ENCODE measurements at regions not wholly inside any gene's neighbourhood (a gene's known extent, or its start where the extent isn't known, plus 50 kb on each side); places are given as distances from the start of the nearest gene placed in this dataset.
A peak's percentile ranks its signal among the peaks of the same experiment; 100 is the strongest.

DNA sequence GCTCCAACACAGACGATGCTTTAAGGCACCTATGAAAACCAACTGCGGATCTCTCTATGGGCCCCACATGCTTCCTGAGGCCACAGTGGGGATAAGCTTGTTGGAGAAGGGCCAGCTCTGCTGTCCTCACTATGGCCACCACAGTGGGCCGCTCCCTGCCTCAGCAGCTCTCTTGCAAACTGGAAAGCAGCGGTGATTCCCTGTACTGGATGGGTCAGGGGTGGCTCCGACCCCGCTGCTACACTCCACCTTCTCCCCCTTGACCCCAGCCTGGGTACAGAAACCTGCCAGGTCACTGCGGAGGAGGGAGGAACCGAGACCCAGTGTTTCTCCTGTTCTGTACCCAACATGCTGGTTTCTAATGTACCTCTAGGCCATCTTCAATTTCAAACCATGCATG is 403.9 kb downstream of the CTTN start:
- Histone ChIP-seq H3K14ac (ENCODE audit: low read length) (peak overlapping the region; percentile 64), H3K23ac (ENCODE audit: low read depth, low read length, poor library complexity) (no peak overlapping the region), H3K9me3 (replicated peaks in 1 of 2; ENCODE audit: control insufficient read depth in 2 of 2, insufficient read depth in 1 of 2, low read depth in 1 of 2, low read length in 2 of 2) (peaks cover 0 to 2% of the 10 kb centered on the region in 2 donors), H3K27ac (replicated peaks; ENCODE audit: low read length) (no peak overlapping the region), H4K91ac (ENCODE audit: low read depth, low read length, poor library complexity) (no peak overlapping the region), H3K36me3 (replicated peaks in 1 of 2; ENCODE audit: control insufficient read depth in 2 of 2, insufficient read depth in 2 of 2, low read length in 2 of 2) (no peaks in the 10 kb centered on the region), H2BK15ac (ENCODE audit: low read length) (no peak overlapping the region), H2BK120ac (ENCODE audit: low read depth, low read length) (peak overlapping the region; percentile 66), H3K18ac (ENCODE audit: low read length) (no peak overlapping the region), H3K4me3 (ENCODE audit: low read length in 2 of 2) (no peak overlapping the region), H2BK5ac (ENCODE audit: low read length) (peak overlapping the region; percentile 69), H2BK12ac (ENCODE audit: low read length) (no peak overlapping the region), H3K4me2 (ENCODE audit: insufficient read depth, low read length, poor library complexity, severe bottlenecking) (no peak overlapping the region), H2AFZ (ENCODE audit: low read length) (no peak overlapping the region), H3K79me1 (ENCODE audit: low read depth, low read length) (no peaks in the 10 kb centered on the region), H3K9ac (ENCODE audit: low read depth, low read length, poor library complexity) (no peak overlapping the region), H3K27me3 (ENCODE audit: control insufficient read depth in 3 of 3, insufficient read depth in 3 of 3, low read depth in 1 of 3, low read length in 3 of 3) (no peaks in the 10 kb centered on the region), H4K8ac (ENCODE audit: low read depth, low read length) (no peak overlapping the region), H2AK5ac (ENCODE audit: low read depth, low read length) (peak overlapping the region; percentile 70), H3K4ac (ENCODE audit: low read length) (no peak overlapping the region), H3K4me1 (ENCODE audit: control insufficient read depth in 2 of 2, insufficient read depth in 1 of 2, low read depth in 1 of 2, low read length in 2 of 2) (peaks cover 1 to 3% of the 10 kb centered on the region in 2 donors)
- DNase-seq (ENCODE audit: low spot score): no peak
- WGBS, 2 donors (ENCODE audit: extremely low coverage in 2 of 2, insufficient read length in 2 of 2, insufficient replicate concordance in 1 of 2): no CpG with 5 or more reads among the region's 8 CpGs

DNA sequence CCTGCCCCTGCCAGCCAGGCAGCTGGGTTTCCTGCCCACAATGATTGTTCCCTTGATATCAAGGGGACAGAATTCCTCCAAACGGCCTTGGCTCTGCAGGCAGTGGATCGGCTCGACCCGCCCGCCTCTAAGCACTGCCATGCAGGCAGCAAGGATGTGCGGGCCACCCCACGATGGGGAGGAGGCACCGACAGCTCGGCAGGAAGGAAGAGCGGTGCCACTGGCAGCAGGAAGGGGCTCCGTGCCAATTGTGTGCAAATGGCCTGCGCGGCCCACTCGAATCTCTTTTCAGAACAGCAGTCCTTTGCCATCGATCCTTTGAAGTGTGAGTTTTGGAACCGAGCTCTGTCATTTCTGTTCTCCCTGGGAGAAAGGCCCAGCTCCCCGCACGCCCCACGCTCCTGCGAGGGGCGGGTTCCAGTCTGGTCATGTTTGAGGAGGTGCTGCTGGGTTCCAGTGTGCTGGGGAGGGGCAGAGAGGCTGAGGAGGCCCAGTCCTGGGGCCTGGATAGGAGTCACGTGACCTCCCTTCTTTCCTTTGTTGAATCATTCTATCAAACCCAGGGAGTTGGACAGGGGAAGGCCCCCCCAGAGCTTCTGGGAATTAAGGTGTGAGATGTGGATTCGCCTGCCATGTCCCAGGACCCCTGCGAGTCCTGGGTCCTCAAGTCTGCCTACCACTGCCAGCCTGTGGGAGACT is 406.0 kb downstream of the CTTN start:
- Histone ChIP-seq H3K4me1 (ENCODE audit: control insufficient read depth in 2 of 2, insufficient read depth in 1 of 2, low read depth in 1 of 2, low read length in 2 of 2) (peaks cover 0 to 1% of the 10 kb centered on the region in 2 donors), H3K36me3 (replicated peaks in 1 of 2; ENCODE audit: control insufficient read depth in 2 of 2, insufficient read depth in 2 of 2, low read length in 2 of 2) (no peaks in the 10 kb centered on the region), H3K4me2 (ENCODE audit: insufficient read depth, low read length, poor library complexity, severe bottlenecking) (no peak overlapping the region), H2AK5ac (ENCODE audit: low read depth, low read length) (peak overlapping the region; percentile 47), H3K9me3 (replicated peaks in 1 of 2; ENCODE audit: control insufficient read depth in 2 of 2, insufficient read depth in 1 of 2, low read depth in 1 of 2, low read length in 2 of 2) (peaks cover 0 to 2% of the 10 kb centered on the region in 2 donors), H2BK120ac (ENCODE audit: low read depth, low read length) (no peak overlapping the region), H2BK5ac (ENCODE audit: low read length) (no peak overlapping the region), H3K4ac (ENCODE audit: low read length) (no peak overlapping the region), H3K4me3 (ENCODE audit: low read length in 2 of 2) (no peak overlapping the region), H2BK12ac (ENCODE audit: low read length) (peak overlapping the region; percentile 86), H4K91ac (ENCODE audit: low read depth, low read length, poor library complexity) (no peak overlapping the region), H2AFZ (ENCODE audit: low read length) (peak overlapping the region; percentile 37), H3K79me1 (ENCODE audit: low read depth, low read length) (no peaks in the 10 kb centered on the region), H3K27ac (replicated peaks; ENCODE audit: low read length) (no peak overlapping the region), H3K23ac (ENCODE audit: low read depth, low read length, poor library complexity) (peak overlapping the region; percentile 11), H3K27me3 (ENCODE audit: control insufficient read depth in 3 of 3, insufficient read depth in 3 of 3, low read depth in 1 of 3, low read length in 3 of 3) (no peaks in the 10 kb centered on the region), H2BK15ac (ENCODE audit: low read length) (no peak overlapping the region), H3K9ac (ENCODE audit: low read depth, low read length, poor library complexity) (no peak overlapping the region), H4K8ac (ENCODE audit: low read depth, low read length) (no peak overlapping the region), H3K14ac (ENCODE audit: low read length) (no peak overlapping the region), H3K18ac (ENCODE audit: low read length) (peak overlapping the region; percentile 59)
- no peak for DNase-seq (ENCODE audit: low spot score)
- no CpG with 5 or more reads among the region's 24 CpGs for WGBS, 2 donors (ENCODE audit: extremely low coverage in 2 of 2, insufficient read length in 2 of 2, insufficient replicate concordance in 1 of 2)

DNA sequence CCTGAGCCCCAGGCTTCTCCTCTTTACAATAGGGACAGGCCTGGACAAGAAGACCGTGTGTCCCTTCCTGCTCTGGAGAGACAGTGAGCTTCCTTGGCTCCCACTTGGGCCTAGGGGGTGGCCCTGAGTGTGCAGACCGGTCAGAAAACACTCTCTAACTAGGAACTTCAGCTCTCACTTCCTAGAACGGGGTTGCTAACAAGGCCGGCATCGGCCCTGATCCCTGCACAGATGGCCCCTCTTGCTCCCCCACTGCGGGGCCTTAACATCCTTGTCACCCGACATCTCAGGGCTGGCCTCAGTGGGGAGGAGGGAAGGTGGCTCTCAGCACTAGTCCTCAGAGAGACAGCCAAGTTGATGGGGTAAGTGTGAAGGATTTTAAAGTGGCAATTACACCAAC is 406.9 kb downstream of the CTTN start:
- Histone ChIP-seq H3K4me2 (ENCODE audit: insufficient read depth, low read length, poor library complexity, severe bottlenecking) (no peak overlapping the region), H3K4me1 (ENCODE audit: control insufficient read depth in 2 of 2, insufficient read depth in 1 of 2, low read depth in 1 of 2, low read length in 2 of 2) (peaks cover 0 to 1% of the 10 kb centered on the region in 2 donors), H3K27me3 (ENCODE audit: control insufficient read depth in 3 of 3, insufficient read depth in 3 of 3, low read depth in 1 of 3, low read length in 3 of 3) (no peaks in the 10 kb centered on the region), H2BK12ac (ENCODE audit: low read length) (no peak overlapping the region), H3K79me1 (ENCODE audit: low read depth, low read length) (no peaks in the 10 kb centered on the region), H3K4ac (ENCODE audit: low read length) (no peak overlapping the region), H3K23ac (ENCODE audit: low read depth, low read length, poor library complexity) (no peak overlapping the region), H2AK5ac (ENCODE audit: low read depth, low read length) (peak overlapping the region; percentile 77), H2BK15ac (ENCODE audit: low read length) (no peak overlapping the region), H2BK120ac (ENCODE audit: low read depth, low read length) (peak overlapping the region; percentile 48), H3K18ac (ENCODE audit: low read length) (peak overlapping the region; percentile 60), H2AFZ (ENCODE audit: low read length) (peak overlapping the region; percentile 63), H3K9ac (ENCODE audit: low read depth, low read length, poor library complexity) (no peak overlapping the region), H4K8ac (ENCODE audit: low read depth, low read length) (no peak overlapping the region), H2BK5ac (ENCODE audit: low read length) (no peak overlapping the region), H4K91ac (ENCODE audit: low read depth, low read length, poor library complexity) (no peak overlapping the region), H3K27ac (replicated peaks; ENCODE audit: low read length) (no peak overlapping the region), H3K9me3 (replicated peaks in 1 of 2; ENCODE audit: control insufficient read depth in 2 of 2, insufficient read depth in 1 of 2, low read depth in 1 of 2, low read length in 2 of 2) (peaks cover 0 to 2% of the 10 kb centered on the region in 2 donors), H3K14ac (ENCODE audit: low read length) (no peak overlapping the region), H3K36me3 (replicated peaks in 1 of 2; ENCODE audit: control insufficient read depth in 2 of 2, insufficient read depth in 2 of 2, low read length in 2 of 2) (no peaks in the 10 kb centered on the region), H3K4me3 (ENCODE audit: low read length in 2 of 2) (no peak overlapping the region)
- no CpG with 5 or more reads among the region's 7 CpGs for WGBS, 2 donors (ENCODE audit: extremely low coverage in 2 of 2, insufficient read length in 2 of 2, insufficient replicate concordance in 1 of 2)
- no peak for DNase-seq (ENCODE audit: low spot score)

DNA sequence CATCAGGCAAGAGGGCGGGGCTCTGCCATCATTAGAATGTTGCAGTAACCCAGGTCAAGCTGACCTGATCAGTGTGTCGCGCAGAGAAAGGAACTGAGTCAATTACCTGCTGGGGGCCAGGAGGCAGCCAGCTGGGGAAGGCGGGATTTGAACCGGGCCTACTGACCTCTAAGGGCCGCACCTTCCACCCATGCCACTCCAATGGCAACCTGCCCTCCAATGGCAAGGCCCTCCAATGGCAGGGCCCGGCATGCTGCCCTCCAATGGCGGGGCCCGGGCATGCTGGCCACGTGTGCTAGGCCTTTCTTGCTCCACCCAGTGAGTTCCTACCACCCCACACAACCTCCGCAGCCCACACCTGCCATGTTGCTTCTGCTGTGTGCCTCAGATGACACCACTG is 407.6 kb downstream of the CTTN start:
- Histone ChIP-seq H2BK15ac (ENCODE audit: low read length) (no peak overlapping the region), H3K4ac (ENCODE audit: low read length) (no peak overlapping the region), H4K91ac (ENCODE audit: low read depth, low read length, poor library complexity) (no peak overlapping the region), H2BK5ac (ENCODE audit: low read length) (no peak overlapping the region), H3K79me1 (ENCODE audit: low read depth, low read length) (no peaks in the 10 kb centered on the region), H3K9ac (ENCODE audit: low read depth, low read length, poor library complexity) (no peak overlapping the region), H3K4me3 (ENCODE audit: low read length in 2 of 2) (no peak overlapping the region), H2BK12ac (ENCODE audit: low read length) (no peak overlapping the region), H3K4me2 (ENCODE audit: insufficient read depth, low read length, poor library complexity, severe bottlenecking) (no peak overlapping the region), H3K9me3 (replicated peaks in 1 of 2; ENCODE audit: control insufficient read depth in 2 of 2, insufficient read depth in 1 of 2, low read depth in 1 of 2, low read length in 2 of 2) (peaks cover 0 to 2% of the 10 kb centered on the region in 2 donors), H2AFZ (ENCODE audit: low read length) (no peak overlapping the region), H3K27ac (replicated peaks; ENCODE audit: low read length) (no peak overlapping the region), H3K23ac (ENCODE audit: low read depth, low read length, poor library complexity) (no peak overlapping the region), H3K36me3 (replicated peaks in 1 of 2; ENCODE audit: control insufficient read depth in 2 of 2, insufficient read depth in 2 of 2, low read length in 2 of 2) (no peaks in the 10 kb centered on the region), H3K18ac (ENCODE audit: low read length) (no peak overlapping the region), H2AK5ac (ENCODE audit: low read depth, low read length) (peak overlapping the region; percentile 34), H3K14ac (ENCODE audit: low read length) (no peak overlapping the region), H4K8ac (ENCODE audit: low read depth, low read length) (no peak overlapping the region), H2BK120ac (ENCODE audit: low read depth, low read length) (no peak overlapping the region), H3K27me3 (ENCODE audit: control insufficient read depth in 3 of 3, insufficient read depth in 3 of 3, low read depth in 1 of 3, low read length in 3 of 3) (no peaks in the 10 kb centered on the region), H3K4me1 (ENCODE audit: control insufficient read depth in 2 of 2, insufficient read depth in 1 of 2, low read depth in 1 of 2, low read length in 2 of 2) (peaks cover 0 to 1% of the 10 kb centered on the region in 2 donors)
- WGBS, 2 donors (ENCODE audit: extremely low coverage in 2 of 2, insufficient read length in 2 of 2, insufficient replicate concordance in 1 of 2): no CpG with 5 or more reads among the region's 11 CpGs
- DNase-seq (ENCODE audit: low spot score): no peak
